KBM-7 (cell line): ENCODE measurements at regions not wholly inside any gene's neighbourhood (a gene's known extent, or its start where the extent isn't known, plus 50 kb on each side); places are given as distances from the start of the nearest gene placed in this dataset.

Source experiments
- DNase-seq: peaks from one replicate; pipeline ENCODE4 v3.0.0-alpha.2; 2015
- in situ Hi-C: fragments of 300-500 bp; cut with MboI; formaldehyde crosslinking; loops from 2 replicates; pipeline ENCODE4 v1.14.3; 2020; ENCODE audit warnings: low sequenced_read_pairs, low pct_unique_long_range_greater_than_20kb, mixed read lengths

GRCh38 chr7:18144166-18144565 lies 116.5 kb upstream of the PRPS1L1 start:
- in situ Hi-C loops: no loop called here

GRCh38 chr7:18145160-18145559 lies 117.5 kb upstream of the PRPS1L1 start:
- in situ Hi-C loops: no loop called here

More at GRCh38 chr7:18144166-18144565, 116.5 kb upstream of the PRPS1L1 start:
- peak; percentile 64 for DNase-seq

GRCh38 chr7:18151422-18151821 lies 123.8 kb upstream of the PRPS1L1 start:
- in situ Hi-C loops: no loop called here
- DNase-seq: peak; percentile 2

More at GRCh38 chr7:18145160-18145559, 117.5 kb upstream of the PRPS1L1 start:
- no peak for DNase-seq

- no peak for DNase-seq
- in situ Hi-C loops: no loop called here
Measured at GRCh38 chr7:18153183-18153748, 125.6 kb upstream of the PRPS1L1 start.

- no peak for DNase-seq
- in situ Hi-C loops: no loop called here
Measured at GRCh38 chr7:18154726-18155125, 127.1 kb upstream of the PRPS1L1 start.

- in situ Hi-C loops: no loop called here
- no peak for DNase-seq
Measured at GRCh38 chr7:18157233-18157632, 129.6 kb upstream of the PRPS1L1 start.

- no peak for DNase-seq
- in situ Hi-C loops: no loop called here
Measured at GRCh38 chr7:18162657-18163056, 135.0 kb upstream of the PRPS1L1 start.

GRCh38 chr7:18163091-18163490 lies 135.4 kb upstream of the PRPS1L1 start:
- DNase-seq: no peak

GRCh38 chr7:18165166-18165565 lies 137.5 kb upstream of the PRPS1L1 start:
- in situ Hi-C loops: no loop called here
- no peak for DNase-seq

More at GRCh38 chr7:18163091-18163490, 135.4 kb upstream of the PRPS1L1 start:
- in situ Hi-C loops: no loop called here

GRCh38 chr7:18166002-18166401 lies 138.4 kb upstream of the PRPS1L1 start:
- no peak for DNase-seq
- in situ Hi-C loops: no loop called here

- in situ Hi-C loops: no loop called here
- no peak for DNase-seq
Measured at GRCh38 chr7:18167815-18168214, 140.2 kb upstream of the PRPS1L1 start.

GRCh38 chr7:18174996-18175395 lies 147.3 kb upstream of the PRPS1L1 start:
- DNase-seq: no peak
- in situ Hi-C loops: no loop called here

GRCh38 chr7:18175801-18176450 lies 148.3 kb upstream of the PRPS1L1 start:
- DNase-seq: no peak
- in situ Hi-C loops: no loop called here

- no peak for DNase-seq
- in situ Hi-C loops: no loop called here
Measured at GRCh38 chr7:18177129-18177814, 149.6 kb upstream of the PRPS1L1 start.

GRCh38 chr7:18177815-18178660 lies 150.4 kb upstream of the PRPS1L1 start:
- peak; percentile 82 for DNase-seq
- in situ Hi-C loops: no loop called here

GRCh38 chr7:18179093-18179492 lies 151.4 kb upstream of the PRPS1L1 start:
- in situ Hi-C loops: no loop called here
- DNase-seq: no peak

GRCh38 chr7:18180685-18181084 lies 153.0 kb upstream of the PRPS1L1 start:
- peak; percentile 40 for DNase-seq
- in situ Hi-C loops: no loop called here

GRCh38 chr7:18189500-18190126 lies 162.0 kb upstream of the PRPS1L1 start:
- DNase-seq: no peak
- in situ Hi-C loops: no loop called here

GRCh38 chr7:18191341-18191740 lies 163.7 kb upstream of the PRPS1L1 start:
- in situ Hi-C loops: no loop called here

More at GRCh38 chr7:18191341-18191740, 163.7 kb upstream of the PRPS1L1 start:
- no peak for DNase-seq
